Thyroid gland (tissue), 4 donors: ENCODE measurements at regions not wholly inside any gene's neighbourhood (a gene's known extent, or its start where the extent isn't known, plus 50 kb on each side); places are given as distances from the start of the nearest gene placed in this dataset.

Experiments used
- CTCF ChIP-seq, 6 experiments: fragments of 200-600 bp in 3 of 6; fragments of 450-650 bp in 3 of 6; sonication (generic) in 3 of 6; IDR thresholded peaks; one replicate each; pipeline ENCODE4 v1.5.1; 2016 to 2019; ENCODE audit warnings: antibody characterized with exemption in 6 of 6, mild to moderate bottlenecking in 2 of 6, inconsistent platforms in 1 of 6, moderate library complexity in 1 of 6
- POLR2A ChIP-seq, 2 donors: fragments of 450-650 bp; IDR thresholded peaks; one replicate each; pipeline ENCODE4 v1.6.1; 2017; ENCODE audit warnings: antibody characterized with exemption in 2 of 2, mild to moderate bottlenecking in 2 of 2, moderate library complexity in 1 of 2

GRCh38 chr10:130998046-130998435 is 313.5 kb downstream of the TCERG1L start:
- TF ChIP-seq POLR2A (IDR thresholded peaks at IDR 0.05) (no peak), CTCF (IDR thresholded peaks at IDR 0.05) (no peak)
